IPS DF 6.9 (cell line): ENCODE measurements at regions not wholly inside any gene's neighbourhood (a gene's known extent, or its start where the extent isn't known, plus 50 kb on each side); places are given as distances from the start of the nearest gene placed in this dataset.
"Not testable (repeated sequence)": the region's sequence is repeated elsewhere in the genome, so short reads cannot be mapped to it uniquely, and the experiment has no call there.

Source experiments
- DNase-seq: peaks from one replicate; pipeline ENCODE4 v3.0.0-alpha.2; 2013; ENCODE audit warnings: low read depth, low spot score
- H3K27ac ChIP-seq: one replicate; pipeline ENCODE4 v1.5.1; 2013; ENCODE audit warnings: low read length, control low read depth
- H3K27me3 ChIP-seq: 2 replicates; pipeline ENCODE4 v1.6.1; 2013; ENCODE audit warnings: mild to moderate bottlenecking, low read length; ENCODE audit not compliant: control insufficient read depth, insufficient read depth
- H3K36me3 ChIP-seq: 2 replicates; pipeline ENCODE4 v1.6.1; 2013; ENCODE audit warnings: low read length; ENCODE audit not compliant: control insufficient read depth, insufficient read depth
- H3K4me1 ChIP-seq: 2 replicates; pipeline ENCODE4 v1.6.1; 2013; ENCODE audit warnings: low read length; ENCODE audit not compliant: control insufficient read depth, insufficient read depth
- H3K4me3 ChIP-seq: 2 replicates; pipeline ENCODE4 v1.5.1; 2013; ENCODE audit warnings: mild to moderate bottlenecking, low read length
- H3K9me3 ChIP-seq: 2 replicates; pipeline ENCODE4 v1.6.1; 2013; ENCODE audit warnings: low read length, inconsistent platforms; ENCODE audit not compliant: control insufficient read depth, insufficient read depth
- WGBS: extraction: QIAGEN DNeasy Blood & Tissue Kit; methylation state at CpG from one replicate; pipeline ENCODE4 v1.1.7; 2013; ENCODE audit warnings: mixed read lengths, missing lambda C conversion rate; ENCODE audit not compliant: insufficient read length, insufficient coverage; 5-methylcytosine and 5-hydroxymethylcytosine counted together

- no peak overlapping the region for H3K27ac ChIP-seq
- no peaks in the 10 kb centered on the region for H3K9me3 ChIP-seq
- no peak overlapping the region for H3K4me3 ChIP-seq
- WGBS, result no CpG with 5 or more reads among the region's 3 CpGs
- H3K27me3 ChIP-seq, result no peaks in the 10 kb centered on the region
- no peak for DNase-seq
- no peaks in the 10 kb centered on the region for H3K36me3 ChIP-seq
- H3K4me1 ChIP-seq, result no peaks in the 10 kb centered on the region
Measured at GRCh38 chr4:137960371-137961050, 281.6 kb downstream of the SLC7A11 start.

GRCh38 chr4:137957806-137958205 is 284.3 kb downstream of the SLC7A11 start:
- Histone ChIP-seq H3K27me3 (no peaks in the 10 kb centered on the region), H3K27ac (no peak overlapping the region), H3K36me3 (no peaks in the 10 kb centered on the region), H3K4me1 (no peaks in the 10 kb centered on the region), H3K9me3 (no peaks in the 10 kb centered on the region), H3K4me3 (no peak overlapping the region)
- WGBS, result no CpG with 5 or more reads among the region's 3 CpGs
- no peak for DNase-seq

GRCh38 chr4:137956256-137956655 is 285.9 kb downstream of the SLC7A11 start:
- no peaks in the 10 kb centered on the region for H3K36me3 ChIP-seq
- WGBS, result no CpG with 5 or more reads among the region's 2 CpGs
- no peaks in the 10 kb centered on the region for H3K9me3 ChIP-seq
- H3K4me1 ChIP-seq, result no peaks in the 10 kb centered on the region
- H3K4me3 ChIP-seq, result no peak overlapping the region
- no peak for DNase-seq
- no peaks in the 10 kb centered on the region for H3K27me3 ChIP-seq
- H3K27ac ChIP-seq, result no peak overlapping the region

- no peaks in the 10 kb centered on the region for H3K4me1 ChIP-seq
- no peak overlapping the region for H3K4me3 ChIP-seq
- H3K27ac ChIP-seq, result no peak overlapping the region
- no CpG with 5 or more reads among the region's 1 CpG for WGBS
- H3K9me3 ChIP-seq, result no peaks in the 10 kb centered on the region
- H3K36me3 ChIP-seq, result no peaks in the 10 kb centered on the region
- DNase-seq, result no peak
- no peaks in the 10 kb centered on the region for H3K27me3 ChIP-seq
Measured at GRCh38 chr4:137955595-137955994, 286.6 kb downstream of the SLC7A11 start.

GRCh38 chr4:137952116-137952515 is 290.0 kb downstream of the SLC7A11 start:
- WGBS, result no CpG with 5 or more reads among the region's 2 CpGs
- Histone ChIP-seq H3K36me3 (no peaks in the 10 kb centered on the region), H3K4me1 (no peaks in the 10 kb centered on the region), H3K27ac (no peak overlapping the region), H3K9me3 (no peaks in the 10 kb centered on the region), H3K4me3 (no peak overlapping the region), H3K27me3 (no peaks in the 10 kb centered on the region)
- no peak for DNase-seq

GRCh38 chr4:137950286-137950685 is 291.9 kb downstream of the SLC7A11 start:
- no peak for DNase-seq
- WGBS, result no CpG with 5 or more reads among the region's 3 CpGs
- H3K27me3 ChIP-seq, result no peaks in the 10 kb centered on the region

GRCh38 chr4:137949746-137950145 is 292.4 kb downstream of the SLC7A11 start:
- no peaks in the 10 kb centered on the region for H3K27me3 ChIP-seq
- H3K27ac ChIP-seq, result no peak overlapping the region
- H3K36me3 ChIP-seq, result no peaks in the 10 kb centered on the region
- no peaks in the 10 kb centered on the region for H3K9me3 ChIP-seq
- no peak overlapping the region for H3K4me3 ChIP-seq
- H3K4me1 ChIP-seq, result no peaks in the 10 kb centered on the region
- DNase-seq, result no peak

More at GRCh38 chr4:137950286-137950685, 291.9 kb downstream of the SLC7A11 start:
- no peaks in the 10 kb centered on the region for H3K36me3 ChIP-seq
- H3K27ac ChIP-seq, result no peak overlapping the region
- no peaks in the 10 kb centered on the region for H3K9me3 ChIP-seq
- no peak overlapping the region for H3K4me3 ChIP-seq
- no peaks in the 10 kb centered on the region for H3K4me1 ChIP-seq

- Histone ChIP-seq H3K36me3 (no peaks in the 10 kb centered on the region), H3K27ac (no peak overlapping the region), H3K9me3 (no peaks in the 10 kb centered on the region), H3K4me3 (no peak overlapping the region), H3K27me3 (no peaks in the 10 kb centered on the region), H3K4me1 (no peaks in the 10 kb centered on the region)
- WGBS, result no CpG with 5 or more reads among the region's 1 CpG
- no peak for DNase-seq
Measured at GRCh38 chr4:137946453-137947174, 295.5 kb downstream of the SLC7A11 start.

- H3K36me3 ChIP-seq, H3K27ac ChIP-seq, H3K4me3 ChIP-seq, H3K27me3 ChIP-seq, H3K9me3 ChIP-seq, DNase-seq, H3K4me1 ChIP-seq: not testable (repeated sequence)
- WGBS, result no CpG with 5 or more reads among the region's 15 CpGs
Measured at GRCh38 chr4:137942815-137943214, 299.3 kb downstream of the SLC7A11 start.

- not testable (repeated sequence) for H3K4me1 ChIP-seq, H3K27me3 ChIP-seq, H3K9me3 ChIP-seq, H3K36me3 ChIP-seq, DNase-seq, H3K27ac ChIP-seq, H3K4me3 ChIP-seq
- no CpG with 5 or more reads among the region's 32 CpGs for WGBS
Measured at GRCh38 chr4:137942015-137942515, 300.1 kb downstream of the SLC7A11 start.

GRCh38 chr4:137934911-137935310 is 307.2 kb downstream of the SLC7A11 start:
- Histone ChIP-seq H3K27me3 (no peaks in the 10 kb centered on the region), H3K36me3 (no peaks in the 10 kb centered on the region), H3K4me3 (no peak overlapping the region), H3K27ac (no peak overlapping the region), H3K4me1 (no peaks in the 10 kb centered on the region), H3K9me3 (no peaks in the 10 kb centered on the region)
- WGBS, result no CpG with 5 or more reads among the region's 1 CpG
- DNase-seq, result no peak
